ENCODE measurements at regions not wholly inside any gene's neighbourhood (a gene's known extent, or its start where the extent isn't known, plus 50 kb on each side); places are given as distances from the start of the nearest gene placed in this dataset.

- TF ChIP-seq CTCF (IDR thresholded peaks at IDR 0.05 in 4 of 5, conservative IDR thresholded peaks at IDR 0.05 in 1 of 5) (no peak), POLR2A (IDR thresholded peaks at IDR 0.05) (no peak)
Measured at GRCh38 chr11:134628426-134628825, 216.4 kb upstream of the B3GAT1 start.
